NCI-H1105 (cell line): ENCODE measurements at regions not wholly inside any gene's neighbourhood (a gene's known extent, or its start where the extent isn't known, plus 50 kb on each side); places are given as distances from the start of the nearest gene placed in this dataset.
A peak's percentile ranks its signal among the peaks of the same experiment; 100 is the strongest.
"Not testable (repeated sequence)": the region's sequence is repeated elsewhere in the genome, so short reads cannot be mapped to it uniquely, and the experiment has no call there.

Experiments used
- DNase-seq: peaks from one replicate; lab custom pipeline; 2025; lab: John Stamatoyannopoulos, UW

GRCh38 chr12:114501474-114501807 is 95.5 kb upstream of the TBX5 start:
- no peak for DNase-seq

DNA sequence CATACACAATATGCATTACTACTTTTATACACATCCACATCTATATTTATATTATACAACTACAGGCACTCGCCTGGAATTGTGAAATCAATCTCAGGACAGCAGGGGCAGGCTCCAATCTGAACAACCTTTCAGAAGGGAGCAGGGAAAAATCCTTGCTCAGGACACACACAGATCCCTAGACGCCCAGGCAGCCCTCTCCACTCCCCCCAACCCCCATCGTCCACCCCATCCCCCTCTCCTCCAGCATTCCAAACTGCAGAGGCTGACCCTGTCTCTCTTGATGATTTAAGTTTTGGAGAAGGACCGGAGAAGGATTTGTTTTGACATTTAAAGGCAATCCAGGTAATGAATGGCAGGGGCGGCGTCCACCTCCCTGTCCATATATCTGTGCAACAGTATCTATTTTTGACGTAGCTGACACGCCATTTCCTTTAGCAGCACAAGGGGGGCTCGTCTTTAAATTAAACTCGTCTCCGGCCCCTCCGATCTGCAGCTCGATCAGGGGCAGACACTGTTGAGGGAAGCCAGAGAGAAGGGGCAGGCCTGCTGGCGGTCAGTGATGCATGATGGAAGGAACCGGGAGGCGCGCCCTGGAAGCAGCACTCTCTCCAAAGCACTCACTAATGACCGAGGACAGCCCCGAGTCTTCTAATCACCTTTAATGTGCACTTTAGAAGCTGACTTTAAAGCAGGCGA is 95.0 kb upstream of the TBX5 start:
- no peak for DNase-seq

DNA sequence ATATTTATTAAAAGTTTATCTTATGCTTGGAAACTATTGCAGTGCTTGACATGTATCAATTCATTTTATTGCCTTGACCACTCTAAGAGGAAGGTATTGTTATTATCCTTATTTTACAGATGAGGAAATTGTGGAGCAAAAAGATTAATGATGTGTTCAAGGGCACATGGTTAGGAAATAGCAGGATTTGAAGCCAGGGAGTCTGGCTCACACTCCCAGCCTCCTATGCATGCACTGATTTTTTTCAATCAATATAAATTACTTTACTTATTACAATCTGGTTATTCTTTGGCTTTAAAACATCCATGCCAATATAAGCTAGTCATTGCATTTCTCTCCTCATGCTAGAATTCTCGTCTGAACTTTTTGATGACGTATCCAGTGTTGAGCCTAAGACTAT is 94.2 kb upstream of the TBX5 start:
- DNase-seq: no peak

DNA sequence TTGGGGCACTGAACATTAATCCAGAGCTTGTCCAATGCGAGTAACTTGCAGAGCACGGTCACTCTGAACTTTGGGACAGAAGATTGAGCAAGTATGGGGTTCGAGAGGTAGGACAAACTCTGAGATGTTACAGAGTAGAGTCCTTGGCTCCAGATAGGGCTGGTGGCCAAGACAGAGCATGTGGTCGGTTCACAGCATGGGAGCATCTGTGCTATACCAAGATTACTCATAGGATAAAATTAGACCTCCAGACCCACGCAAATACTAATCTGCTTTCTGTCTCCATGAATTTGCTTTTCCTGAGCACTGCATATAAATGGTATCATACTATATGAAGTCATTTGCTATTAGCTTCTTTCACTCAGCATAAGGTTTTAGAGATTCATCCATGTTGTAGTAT is 93.4 kb upstream of the TBX5 start:
- no peak for DNase-seq

DNA sequence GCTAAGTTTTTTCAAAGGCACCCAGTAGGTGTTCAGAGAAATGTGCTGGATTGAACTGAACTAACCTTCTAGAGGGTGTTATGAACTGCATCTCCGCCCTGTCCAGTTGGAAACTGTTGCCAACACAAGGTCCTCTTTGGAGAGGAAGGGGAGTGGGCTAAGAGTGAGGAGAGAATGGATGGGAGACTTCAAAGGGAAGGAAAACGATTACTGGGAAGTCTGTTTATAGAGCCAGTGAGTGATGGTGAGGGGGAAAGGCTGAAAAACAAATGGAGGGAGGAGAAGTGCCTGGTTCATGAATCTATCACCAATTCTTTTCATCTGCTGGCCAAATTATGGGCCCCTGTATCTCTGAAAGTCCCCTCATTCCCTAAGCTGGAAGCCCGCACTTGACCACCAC is 86.0 kb upstream of the TBX5 start:
- no peak for DNase-seq

GRCh38 chr12:114484822-114485459 is 79.0 kb upstream of the TBX5 start:
- DNase-seq: not testable (repeated sequence)

DNA sequence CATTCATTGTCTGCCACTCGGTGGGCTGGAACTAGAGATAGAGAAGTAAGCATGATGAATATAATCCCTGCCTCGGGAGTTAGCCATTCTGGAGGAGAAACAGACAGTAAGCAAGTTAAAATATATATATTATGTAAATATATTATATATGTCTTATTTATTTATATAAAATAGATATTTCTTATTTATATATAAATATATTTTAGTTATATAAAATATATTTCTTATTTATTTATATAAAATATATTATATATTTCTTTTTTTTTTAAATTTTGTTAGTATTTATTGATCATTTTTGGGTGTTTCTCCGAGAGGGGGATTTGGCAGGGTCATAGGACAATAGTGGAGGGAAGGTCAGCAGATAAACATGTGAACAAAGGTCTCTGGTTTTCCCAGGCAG is 78.1 kb upstream of the TBX5 start:
- DNase-seq: no peak

DNA sequence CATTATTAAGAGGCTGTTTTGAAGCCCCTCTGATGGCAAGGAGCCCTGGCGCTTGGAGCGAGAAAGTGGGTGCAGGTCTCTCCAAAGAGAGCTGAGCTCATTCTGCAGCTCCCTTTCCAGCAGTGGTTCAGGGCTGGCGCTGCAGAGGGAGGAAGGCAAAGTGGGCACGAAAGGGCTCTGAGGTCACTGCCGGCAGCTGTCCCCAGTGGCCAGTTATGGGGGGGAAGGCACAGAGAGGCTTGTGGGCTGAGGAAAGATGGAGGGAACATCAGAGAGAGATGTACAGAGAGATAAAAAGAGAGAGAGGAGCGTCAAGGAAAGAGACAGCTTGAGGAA is 75.2 kb upstream of the TBX5 start:
- no peak for DNase-seq

GRCh38 chr12:114480337-114481199 is 74.6 kb upstream of the TBX5 start:
- DNase-seq: no peak

- no peak for DNase-seq
These were observed 73.9 kb upstream of the TBX5 start for GRCh38 chr12:114479831-114480230.

- no peak for DNase-seq
These were observed 72.9 kb upstream of the TBX5 start for GRCh38 chr12:114478865-114479264.

DNA sequence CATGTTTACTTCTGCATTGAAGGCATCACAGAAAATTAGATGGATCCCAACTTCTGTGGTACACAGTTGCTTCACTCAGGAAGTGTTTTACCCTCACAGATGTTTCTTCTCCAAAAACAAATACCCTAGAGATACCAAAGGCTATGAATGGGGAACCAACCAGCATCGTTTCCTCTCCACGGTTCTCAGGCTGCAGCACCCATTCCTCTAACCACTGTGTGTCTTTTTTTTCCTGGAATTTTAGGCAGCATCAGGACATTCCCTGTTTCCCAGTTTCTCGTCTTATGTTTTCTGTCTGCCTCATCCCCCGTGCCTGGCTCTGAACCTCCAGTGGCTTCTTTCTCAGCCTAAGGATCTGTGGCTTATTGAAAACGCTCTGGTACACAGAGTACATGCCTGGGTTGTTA is 72.0 kb upstream of the TBX5 start:
- no peak for DNase-seq

DNA sequence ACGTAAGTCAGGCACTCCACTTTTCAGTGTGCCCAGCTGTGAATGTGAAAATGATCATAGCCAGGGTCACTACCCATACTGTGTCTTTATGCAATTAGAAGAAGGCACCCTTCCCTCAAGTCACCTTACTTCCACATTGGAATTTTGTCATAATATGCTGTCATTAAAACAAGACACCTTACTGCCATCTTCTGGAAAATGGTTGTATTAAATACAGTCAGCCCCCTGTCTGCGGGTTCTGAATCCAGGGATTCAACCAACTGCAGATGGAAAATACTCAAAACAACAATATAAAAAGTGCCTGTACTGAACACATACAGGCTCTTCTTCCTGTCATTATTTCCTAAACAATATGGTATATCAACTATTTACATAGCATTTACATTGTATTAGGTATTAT is 70.2 kb upstream of the TBX5 start:
- DNase-seq: peak; percentile 25

- no peak for DNase-seq
These were observed 67.8 kb upstream of the TBX5 start for GRCh38 chr12:114473717-114474116.

GRCh38 chr12:114473018-114473417 is 67.1 kb upstream of the TBX5 start:
- DNase-seq: no peak

GRCh38 chr12:114457620-114458019 is 51.7 kb upstream of the TBX5 start:
- no peak for DNase-seq
